T1000 (cell line): ENCODE measurements at regions not wholly inside any gene's neighbourhood (a gene's known extent, or its start where the extent isn't known, plus 50 kb on each side); places are given as distances from the start of the nearest gene placed in this dataset.

Experiments used
- DNase-seq: peaks from one replicate; lab custom pipeline; 2025; ENCODE audit warnings: mixed read lengths; lab: John Stamatoyannopoulos, UW

DNA sequence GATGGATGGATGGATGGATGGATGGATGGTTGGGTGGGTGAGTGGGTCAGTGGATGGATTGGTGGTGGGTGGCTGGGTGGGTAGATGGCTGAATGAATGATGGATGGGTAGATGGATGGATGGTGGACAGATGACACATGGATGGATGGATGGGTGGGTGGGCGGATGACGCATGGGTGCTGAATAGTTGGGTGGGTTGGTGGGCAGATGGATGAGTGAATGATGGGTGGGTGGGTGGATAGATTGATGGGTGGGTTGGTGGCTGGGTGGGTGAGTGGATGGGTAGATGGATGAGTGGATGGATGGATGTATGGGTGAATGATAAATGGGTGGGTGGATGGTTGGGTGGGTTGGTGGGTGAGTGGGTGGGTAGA, 69.9 kb upstream of the NKX1-1 start:
- no peak for DNase-seq

DNA sequence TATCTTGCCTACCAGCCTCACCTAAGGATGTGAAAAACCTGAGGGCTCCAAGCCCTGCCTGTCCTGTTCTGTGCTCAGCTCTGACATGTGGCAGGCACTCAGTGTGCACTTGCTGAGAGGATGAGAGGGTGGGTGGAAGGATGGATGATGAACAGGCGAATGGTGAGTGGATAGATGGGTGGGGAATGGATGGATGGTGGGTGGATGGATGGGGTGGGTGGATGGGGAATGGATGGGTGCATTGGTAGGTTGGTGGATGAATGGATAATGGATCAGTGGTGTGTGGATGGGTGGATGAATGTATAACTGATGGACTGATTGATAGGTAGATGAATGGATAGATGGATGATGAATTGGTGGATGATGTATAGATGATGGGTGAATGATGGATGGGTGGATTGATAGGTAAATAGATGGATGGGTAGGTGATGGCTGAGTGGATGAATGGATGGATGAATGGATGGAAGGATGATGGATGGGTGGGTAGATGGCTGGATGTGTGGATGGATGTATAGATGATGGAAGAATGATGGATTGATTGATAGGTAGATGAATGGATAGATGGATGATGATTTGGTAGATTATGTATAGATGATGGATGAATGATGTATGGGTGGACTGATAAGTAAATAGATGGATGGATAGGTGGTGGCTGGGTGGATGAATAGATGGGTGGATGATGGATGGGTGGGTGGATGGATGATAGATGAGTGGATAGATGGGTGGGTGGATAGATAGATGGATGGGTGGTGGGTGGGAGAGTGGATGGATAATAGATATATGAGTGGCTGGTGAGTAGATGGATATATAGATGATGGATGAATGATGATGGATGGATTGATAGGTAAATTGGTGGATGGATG, 69.3 kb upstream of the NKX1-1 start:
- DNase-seq, result no peak

DNA sequence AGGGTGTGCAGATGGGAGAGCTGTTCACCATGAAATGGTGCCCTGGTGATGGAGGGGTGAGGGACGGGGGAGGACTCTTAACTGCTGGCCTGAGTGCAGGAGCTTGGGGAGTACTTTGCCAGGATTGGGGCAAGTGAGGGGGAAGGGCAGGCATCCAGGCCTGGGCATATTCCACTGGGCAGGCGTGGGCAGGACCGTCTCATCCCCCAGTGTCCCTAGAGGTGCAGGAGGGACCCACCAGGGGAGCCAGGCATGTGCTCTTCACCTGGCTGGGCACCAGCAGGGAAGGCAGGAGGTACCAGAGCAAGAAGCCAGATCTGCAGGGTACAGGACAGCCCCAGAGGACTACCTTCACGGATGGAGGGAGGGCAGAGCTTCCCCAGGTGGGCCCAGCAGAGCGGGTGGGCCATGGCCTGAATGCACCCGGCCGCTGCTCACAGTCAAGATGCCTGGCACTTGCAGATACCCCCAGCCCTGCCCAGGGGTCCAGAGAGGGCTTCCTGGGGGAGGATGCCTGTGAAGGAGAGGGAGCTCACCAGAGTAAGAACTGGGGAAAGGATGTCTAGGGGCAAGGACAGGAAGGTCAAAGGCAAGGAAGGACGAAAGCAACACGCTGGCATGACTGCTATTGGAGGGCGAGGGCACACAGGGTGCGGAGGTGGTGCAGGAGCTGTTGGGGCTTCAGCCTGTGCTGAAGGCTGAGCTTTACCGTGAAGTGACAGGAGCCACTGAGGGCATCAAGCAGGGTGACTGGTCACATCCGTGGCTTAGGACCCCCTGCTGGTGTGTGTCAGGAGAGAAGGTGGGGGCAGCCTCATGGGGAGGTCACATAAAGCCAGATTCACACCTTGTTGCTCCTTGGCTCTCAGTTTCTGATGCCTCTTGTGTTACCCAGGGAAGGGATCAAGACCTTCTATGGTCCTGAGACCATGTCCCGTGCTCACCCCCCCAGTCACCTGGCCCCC, 68.2 kb upstream of the NKX1-1 start:
- no peak for DNase-seq

DNA sequence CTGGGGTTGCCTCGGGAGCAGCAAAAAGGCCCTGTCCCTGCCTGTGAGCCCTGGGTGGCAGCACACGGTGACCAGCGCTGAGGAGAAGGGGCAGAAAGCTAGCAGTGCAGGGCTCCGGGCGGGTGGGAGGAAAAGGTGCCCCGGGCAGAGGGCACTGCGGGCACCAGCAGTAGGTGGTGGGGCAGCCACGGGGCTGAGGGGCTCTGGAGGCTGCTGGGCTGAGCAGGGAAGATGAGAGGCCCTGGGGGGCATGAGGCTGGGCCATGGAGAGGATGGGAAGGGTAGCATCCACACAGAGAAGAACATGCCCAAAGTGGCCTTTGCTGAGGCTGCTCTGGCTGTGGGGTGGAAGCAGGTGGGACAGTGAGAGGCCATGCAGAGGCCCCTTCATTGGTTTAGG, 67.5 kb upstream of the NKX1-1 start:
- no peak for DNase-seq

DNA sequence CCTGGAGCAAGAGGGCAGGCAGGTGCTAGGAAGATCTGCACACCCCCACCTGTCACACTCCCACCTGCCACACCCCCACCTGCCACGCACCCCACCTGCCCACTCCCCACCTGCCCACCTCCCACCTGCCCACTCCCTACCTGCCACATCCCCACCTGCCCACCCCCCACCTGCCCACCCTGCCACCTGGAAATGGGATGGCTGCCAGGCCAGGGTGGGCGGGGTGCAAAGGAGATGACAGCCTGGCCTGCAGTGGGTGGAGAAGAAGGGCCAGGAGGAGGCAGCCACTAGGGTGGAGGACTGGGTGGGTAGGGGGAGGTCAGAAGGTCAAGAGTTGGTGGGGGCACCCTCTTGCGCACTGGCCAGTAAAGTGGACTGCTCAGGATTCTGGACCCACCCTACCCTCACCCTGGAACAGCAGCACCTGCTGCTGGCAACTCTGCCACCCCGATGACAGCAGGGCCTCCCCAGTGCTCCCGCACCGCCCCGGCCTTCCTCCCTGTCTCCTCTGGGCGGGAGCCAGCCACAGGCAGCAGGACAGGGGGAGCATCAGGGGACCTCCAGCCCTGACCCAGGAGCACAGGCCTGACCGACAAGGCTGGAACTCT, 66.8 kb upstream of the NKX1-1 start:
- no peak for DNase-seq

DNA sequence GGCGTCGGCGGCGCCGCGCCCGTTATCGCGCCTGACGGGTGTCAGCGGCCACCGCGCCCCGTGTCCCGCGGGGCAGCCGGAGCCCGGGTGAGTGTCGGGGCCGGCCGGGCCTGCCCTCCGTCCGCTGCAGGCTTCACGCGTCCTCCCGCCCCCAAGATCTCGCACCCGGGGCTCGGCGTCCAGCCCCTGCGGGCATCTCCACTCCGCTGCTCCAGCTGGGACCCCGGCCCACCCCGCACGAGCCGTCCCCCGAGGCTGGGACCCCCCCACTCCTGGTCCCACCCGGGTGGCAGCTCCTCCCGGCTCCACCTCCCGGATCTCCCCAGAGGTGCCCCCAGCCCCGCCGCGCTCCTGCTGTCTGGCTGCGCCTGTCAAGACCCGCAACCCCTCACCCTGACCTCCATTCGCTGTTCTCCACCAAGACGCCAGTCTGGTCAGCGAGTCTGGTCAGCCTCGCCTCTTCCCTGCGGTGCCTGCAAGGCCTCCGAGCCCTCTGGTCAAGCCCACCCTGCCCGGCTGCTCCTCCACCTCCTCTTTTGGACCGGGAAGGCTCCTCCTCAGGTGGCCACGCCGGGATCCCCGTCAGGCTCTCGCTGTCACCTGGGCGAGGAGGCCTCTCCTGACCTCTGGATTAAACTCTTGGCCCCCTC, 66.0 kb upstream of the NKX1-1 start:
- no peak for DNase-seq

DNA sequence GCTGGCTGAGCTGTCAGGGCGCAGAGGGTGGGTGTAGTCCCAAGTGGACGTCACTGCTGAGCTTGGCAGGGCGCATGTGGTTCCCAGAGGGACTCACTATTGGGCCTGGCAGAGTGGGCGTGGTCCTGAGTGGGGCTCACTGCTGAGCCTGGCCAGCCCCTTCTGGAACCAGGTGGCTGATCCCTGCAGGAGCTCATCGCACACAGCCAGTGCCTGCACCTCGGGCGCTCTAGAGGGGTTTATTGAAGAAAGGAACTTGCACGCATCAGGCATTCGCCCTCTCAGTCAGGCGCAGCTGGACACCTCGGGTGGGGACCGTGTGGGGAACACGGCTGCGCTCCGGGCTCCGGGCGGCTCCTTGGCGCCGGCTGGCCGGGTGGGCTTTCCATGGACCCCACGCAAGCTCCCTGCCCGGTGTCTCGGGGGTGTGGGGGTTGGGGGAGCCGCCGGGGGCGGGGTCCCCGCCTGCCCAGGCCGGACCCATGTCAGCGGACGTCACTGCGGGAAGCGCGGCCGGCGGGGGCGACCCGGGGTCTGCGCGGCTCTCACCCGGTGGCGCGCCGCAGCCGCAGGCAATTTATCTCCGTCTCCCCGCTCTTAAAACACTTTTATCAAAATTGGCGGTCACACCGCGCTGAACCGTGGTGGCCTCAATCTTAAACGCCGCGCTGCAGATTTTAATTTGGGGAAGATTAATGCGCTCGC, 65.4 kb upstream of the NKX1-1 start:
- no peak for DNase-seq

DNA sequence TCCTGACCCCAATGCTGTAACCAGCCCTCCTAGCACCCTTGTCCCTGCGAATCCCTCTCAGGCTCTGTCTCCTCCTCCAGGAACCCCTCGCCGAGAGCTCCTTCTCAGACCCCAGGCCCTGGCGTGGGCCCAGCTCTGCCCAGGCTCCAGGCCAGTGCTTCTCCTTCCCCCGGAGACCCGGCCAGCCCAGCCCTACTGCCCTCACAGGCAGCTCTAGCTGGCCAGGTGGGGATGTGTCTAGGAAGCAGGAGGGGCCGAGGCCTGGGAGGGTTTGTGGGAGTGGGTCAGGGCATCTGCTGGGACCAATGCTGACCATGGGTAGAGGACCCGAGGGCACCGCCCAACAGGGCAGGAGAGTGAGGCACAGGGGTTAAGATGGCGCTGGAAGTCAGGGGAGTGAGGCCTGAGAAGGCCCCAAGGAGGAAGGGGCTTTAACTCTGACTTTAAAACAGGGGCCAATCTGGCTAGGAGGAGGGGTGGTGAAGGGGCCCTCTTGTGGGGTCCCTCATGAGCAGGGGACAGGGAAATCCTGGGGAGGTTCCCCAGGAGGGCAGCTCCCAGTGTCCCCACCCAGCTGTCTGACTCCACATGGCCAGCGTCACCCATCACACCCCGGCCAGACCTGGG, 64.7 kb upstream of the NKX1-1 start:
- no peak for DNase-seq

DNA sequence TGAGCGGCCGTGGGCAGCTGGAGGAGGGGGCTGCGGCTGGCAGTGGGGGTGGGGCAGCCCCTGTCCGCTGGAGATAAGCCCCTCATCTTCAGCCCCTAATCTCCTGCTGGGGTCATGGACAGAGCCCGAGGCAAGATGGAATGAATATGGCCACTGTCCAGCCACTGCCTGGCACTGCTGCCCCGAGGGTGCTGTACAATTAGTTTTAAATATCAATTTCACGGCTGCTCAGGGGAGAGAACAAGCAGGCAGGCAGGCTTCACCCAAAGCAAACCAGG, 64.1 kb upstream of the NKX1-1 start:
- no peak for DNase-seq

DNA sequence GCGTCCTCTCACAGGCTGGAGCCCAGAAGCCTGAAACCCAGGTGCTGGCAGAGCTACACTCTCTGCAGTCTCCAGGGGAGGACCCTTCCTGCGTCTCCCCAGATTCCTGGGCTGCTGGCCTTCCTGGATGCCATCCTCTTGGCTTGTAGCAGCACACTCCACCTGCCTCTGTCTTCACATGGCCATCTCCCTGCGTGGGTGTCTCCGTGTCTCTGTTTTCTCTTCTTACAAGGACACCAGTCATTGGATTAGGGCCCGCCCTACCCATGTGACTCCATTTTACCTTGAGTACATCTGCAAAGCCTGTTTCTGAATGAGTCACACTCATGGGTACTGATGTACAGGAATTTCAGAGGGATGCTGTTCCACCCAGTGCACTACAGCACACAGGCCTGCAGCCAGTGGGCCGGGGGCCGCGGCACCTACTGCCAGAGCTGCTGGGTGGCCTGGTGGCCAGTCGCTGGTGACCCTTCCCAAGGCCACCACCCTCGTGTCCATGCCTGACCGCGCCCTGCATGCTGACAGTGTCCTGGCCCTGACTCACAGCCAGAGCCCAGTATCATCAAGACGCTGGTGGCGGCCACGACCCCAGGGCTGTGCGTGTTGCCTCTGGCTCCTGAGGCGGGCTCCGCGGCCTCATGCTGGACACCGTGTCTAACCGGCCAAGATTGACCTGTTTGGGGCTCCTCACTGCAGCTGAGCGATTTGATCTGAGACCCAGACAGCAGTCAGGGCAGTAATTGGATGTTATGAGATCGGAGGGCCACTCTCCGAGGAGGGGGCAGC, 63.6 kb upstream of the NKX1-1 start:
- DNase-seq, result no peak

DNA sequence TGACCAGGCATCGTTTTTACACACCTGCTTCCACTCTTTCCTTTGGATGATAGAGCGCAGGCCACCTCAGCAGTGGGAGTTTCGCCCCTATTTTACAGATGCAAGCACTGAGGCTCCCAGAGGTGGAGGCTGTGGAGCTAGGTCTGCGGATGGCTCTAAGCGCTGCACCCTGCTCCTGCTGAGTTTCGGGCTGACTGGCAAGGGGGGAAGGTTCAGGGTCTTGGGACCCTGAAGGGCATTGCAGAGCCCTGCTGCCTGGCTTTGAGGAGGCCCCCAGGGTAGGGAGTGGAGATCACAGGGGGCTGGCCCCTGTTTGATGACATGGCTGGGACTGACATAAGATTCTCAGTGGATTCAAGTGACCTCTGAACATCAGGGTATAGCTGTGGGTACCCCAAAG, 62.8 kb upstream of the NKX1-1 start:
- DNase-seq, result no peak

DNA sequence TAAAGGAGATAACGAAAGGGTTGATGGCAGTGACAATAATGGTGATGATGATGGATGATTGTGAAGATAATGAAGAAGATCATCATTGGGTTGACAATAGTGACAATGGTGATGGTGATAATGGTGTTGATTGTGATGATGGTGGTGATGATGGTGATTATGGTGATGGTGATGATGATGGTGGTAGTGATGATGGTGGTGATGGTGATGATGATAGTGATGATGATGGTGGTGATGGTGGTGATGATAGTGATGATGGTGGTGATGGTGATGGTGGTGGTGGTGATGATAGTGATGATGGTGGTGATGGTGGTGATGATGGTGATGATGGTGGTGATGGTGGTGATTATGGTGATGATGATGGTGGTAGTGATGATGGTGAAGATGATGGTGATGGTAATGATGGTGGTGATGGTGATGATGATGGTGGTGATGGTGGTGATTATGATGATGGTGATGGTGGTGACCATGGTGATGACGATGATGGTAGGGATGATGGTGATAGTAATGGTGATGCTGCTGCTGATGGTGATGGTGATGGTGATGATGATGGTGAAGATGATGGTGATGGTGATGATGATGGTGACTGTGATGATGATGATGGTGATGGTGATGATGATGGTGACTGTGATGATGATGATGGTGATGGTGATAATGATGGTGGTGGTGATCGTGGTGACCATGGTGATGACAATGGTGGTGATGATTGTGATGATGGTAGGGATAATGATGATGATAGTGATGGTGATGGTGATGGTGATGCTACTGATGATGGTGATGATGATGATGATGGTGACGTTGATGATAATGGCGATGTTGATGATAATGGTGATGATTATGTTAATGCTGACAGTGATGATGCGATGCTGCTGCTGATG, 61.6 kb upstream of the NKX1-1 start:
- DNase-seq, result no peak

DNA sequence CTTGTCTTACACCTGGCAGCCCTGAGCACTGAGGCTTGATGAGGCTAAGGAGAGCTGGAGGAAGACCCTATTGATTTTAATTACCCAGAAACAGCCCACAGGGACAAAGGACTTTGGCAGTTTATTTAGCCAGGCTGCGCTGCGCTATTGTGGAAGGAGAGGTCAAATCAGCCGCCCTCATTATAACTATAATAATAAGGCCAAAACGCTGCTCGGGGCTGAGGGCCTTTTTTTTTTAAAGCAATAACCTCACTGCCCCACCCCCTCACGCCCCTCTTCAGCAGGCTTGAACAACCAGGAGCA, 60.6 kb upstream of the NKX1-1 start:
- no peak for DNase-seq

DNA sequence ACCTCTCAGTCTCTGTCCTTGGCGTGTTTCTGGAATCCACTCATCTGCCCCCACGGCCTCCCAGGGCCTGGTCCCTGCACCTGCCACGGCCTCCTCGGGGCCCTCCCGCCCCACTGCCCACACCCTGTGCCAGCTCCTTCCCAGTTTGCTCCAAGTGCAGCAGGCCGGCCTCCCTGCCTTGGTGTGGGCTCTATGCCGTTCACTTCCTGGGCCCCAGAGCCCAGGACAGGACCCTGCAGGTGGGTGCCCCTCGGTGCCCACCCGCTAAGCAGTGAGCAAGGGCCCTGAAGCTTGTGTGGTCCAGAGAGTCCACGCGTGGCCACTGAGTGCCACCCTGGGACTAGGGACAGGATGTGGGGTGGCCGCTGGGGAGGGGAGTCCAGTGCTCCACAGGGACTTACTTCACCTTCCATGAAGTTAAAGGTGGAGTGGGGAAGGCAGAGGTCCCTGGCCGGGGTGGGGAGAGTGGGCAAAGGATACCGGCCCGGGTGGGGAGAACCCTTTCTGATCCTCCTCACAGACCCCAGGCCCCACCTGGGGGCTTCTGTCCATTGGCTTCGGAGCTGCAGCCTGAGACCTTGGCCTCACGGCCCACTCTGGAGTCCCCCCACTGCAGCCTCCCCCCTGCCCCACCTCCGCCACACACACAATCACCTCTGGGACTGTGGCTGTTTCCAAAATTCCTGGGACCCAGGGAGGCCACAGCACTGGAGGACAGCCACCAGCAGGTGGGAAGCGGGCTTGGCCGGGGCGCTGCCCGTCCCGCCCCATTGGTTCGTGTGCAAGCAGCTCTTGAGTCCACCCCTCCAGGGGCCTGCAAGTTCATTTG, 60.0 kb upstream of the NKX1-1 start:
- DNase-seq, result no peak

DNA sequence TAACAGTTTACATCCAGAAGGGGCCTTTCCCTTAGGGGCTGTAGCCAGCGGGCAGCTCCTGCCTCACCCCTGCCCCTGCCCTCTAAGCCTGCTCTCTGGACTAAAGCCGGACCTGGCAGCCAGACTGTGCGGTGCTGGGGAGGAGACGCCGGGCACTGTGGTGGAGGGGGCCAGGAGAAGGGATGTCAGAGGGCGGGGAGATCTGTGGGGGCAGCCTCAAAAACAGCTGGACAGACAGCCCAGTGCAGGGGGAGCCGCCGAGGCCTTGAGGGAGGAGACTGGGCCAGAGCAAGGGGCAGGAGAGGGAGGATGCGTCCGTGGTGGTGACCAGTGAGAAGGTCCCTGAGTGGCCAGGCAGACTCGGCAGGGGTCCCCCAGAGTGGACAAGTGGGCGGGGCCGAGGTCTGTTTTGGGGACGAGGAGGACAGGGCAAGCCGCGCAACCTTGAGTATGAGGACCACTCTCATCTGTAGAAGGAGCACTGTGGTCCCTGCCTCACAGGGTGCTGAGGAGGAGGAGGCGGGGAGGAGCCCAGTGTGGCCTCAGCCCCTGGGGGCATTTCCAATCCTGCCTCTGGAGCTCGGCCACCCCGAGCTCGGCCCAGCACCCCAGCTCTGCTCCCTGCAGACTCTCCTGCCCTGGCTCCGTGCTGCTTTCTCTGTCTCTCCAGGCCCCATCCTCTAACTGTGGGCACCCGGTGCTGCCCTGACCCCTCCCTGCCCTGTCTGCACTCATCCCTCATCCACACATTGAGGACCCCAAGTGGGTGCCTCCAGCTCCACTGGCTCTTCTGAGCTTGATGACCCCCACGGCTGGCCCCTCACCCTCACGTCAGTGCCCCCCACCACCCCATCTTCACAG, 59.2 kb upstream of the NKX1-1 start:
- DNase-seq, result no peak

DNA sequence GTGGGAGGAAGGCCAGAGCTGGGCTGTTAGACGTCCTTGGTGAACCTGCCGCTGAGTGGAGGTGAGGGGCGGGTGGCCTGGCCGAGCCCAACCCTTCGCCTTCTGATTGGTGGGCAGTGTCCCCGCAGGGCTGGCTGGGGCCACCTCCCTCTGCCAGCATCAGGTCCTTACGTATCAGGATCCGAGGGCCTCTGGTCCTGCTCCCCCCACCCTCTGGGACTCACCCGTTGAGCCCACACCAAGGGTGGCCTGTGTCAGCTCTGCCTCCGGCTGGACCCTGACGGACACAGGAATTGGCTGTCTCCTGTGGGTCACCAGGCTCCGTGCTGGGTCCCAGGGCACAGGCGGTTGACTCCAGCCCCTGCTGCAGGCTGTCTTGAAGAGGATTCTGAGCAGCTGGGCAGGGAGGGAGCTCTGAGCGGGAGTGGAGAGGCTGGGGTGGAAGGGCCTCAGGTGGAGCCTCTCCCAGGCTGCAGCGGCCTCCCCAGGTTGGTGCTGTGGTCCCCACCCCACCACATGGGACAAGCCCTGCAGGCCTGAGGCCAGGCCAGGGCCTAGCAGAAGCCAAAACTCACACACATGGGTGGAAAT, 58.4 kb upstream of the NKX1-1 start:
- no peak for DNase-seq

DNA sequence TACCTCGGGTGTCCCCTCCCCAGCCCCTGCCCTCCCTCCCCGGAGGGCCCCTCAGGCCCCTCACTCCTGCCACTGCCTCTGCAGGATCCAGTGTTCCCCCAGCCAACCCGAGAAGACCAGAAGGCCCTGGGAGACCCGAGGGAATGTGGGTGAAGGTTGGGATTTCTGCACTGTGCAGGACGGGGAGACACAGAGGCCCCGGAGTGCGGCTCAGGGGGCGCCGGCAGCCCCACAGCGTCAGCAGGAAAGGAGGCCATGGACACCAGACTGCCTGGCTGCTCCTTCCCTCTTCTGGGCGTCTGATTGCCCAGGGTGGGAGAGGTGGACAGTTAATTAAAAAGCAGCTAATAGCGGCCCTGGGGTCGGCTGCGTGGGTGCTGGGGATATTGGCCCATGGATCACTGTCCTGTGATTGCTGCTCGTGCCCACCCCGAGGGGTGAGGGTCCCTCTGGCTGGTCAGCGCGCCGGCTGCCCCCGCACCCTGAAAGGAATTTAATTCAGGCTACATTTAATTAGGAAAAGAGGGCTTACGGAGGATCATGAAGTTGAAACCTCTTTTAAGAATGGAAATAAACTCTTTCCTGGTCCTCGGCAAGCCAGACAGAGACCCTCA, 57.8 kb upstream of the NKX1-1 start:
- DNase-seq, result no peak
